NB4 (cell line): ENCODE measurements at regions not wholly inside any gene's neighbourhood (a gene's known extent, or its start where the extent isn't known, plus 50 kb on each side); places are given as distances from the start of the nearest gene placed in this dataset.

Experiments
- CTCF ChIP-seq: IDR thresholded peaks from one replicate; pipeline ENCODE4 v1.5.1; 2012; ENCODE audit warnings: low read depth, low read length
- MAX ChIP-seq: IDR thresholded peaks from 2 replicates; pipeline ENCODE4 v1.6.1; 2011; ENCODE audit warnings: low read depth, low read length
- MYC ChIP-seq: IDR thresholded peaks from 2 replicates; pipeline ENCODE4 v1.6.1; 2011; ENCODE audit warnings: low read depth, low read length
- POLR2A ChIP-seq: IDR thresholded peaks from 2 replicates; pipeline ENCODE4 v1.6.1; 2011; ENCODE audit warnings: mild to moderate bottlenecking; ENCODE audit not compliant: insufficient read length; ENCODE audit errors: extremely low read depth

GRCh38 chr3:161690299-161690620 is 193.7 kb downstream of the OTOL1 start:
- TF ChIP-seq CTCF (no peak), POLR2A (no peak), MAX (no peak), MYC (no peak)
